Aorta (tissue), 5 donors: ENCODE measurements at regions not wholly inside any gene's neighbourhood (a gene's known extent, or its start where the extent isn't known, plus 50 kb on each side); places are given as distances from the start of the nearest gene placed in this dataset.

Source experiments
- ATAC-seq: fragments of 200-7000 bp; cut with Tn5 transposase; one replicate; pipeline ENCODE4 v1.9.1; 2022; ENCODE audit warnings: moderate library complexity; ENCODE audit not compliant: low FRiP score
- DNase-seq, 2 donors: peaks; one replicate each; pipeline ENCODE4 v3.0.0-alpha.2; 2020
- H3K27ac ChIP-seq, 2 donors: one replicate each; pipeline ENCODE4 v1.5.1; 2013; ENCODE audit warnings: low read length in 2 of 2, mild to moderate bottlenecking in 2 of 2, moderate library complexity in 2 of 2, control low read depth in 1 of 2, inconsistent platforms in 1 of 2, low read depth in 1 of 2
- H3K27me3 ChIP-seq, 2 donors: one replicate each; pipeline ENCODE4 v1.6.1; 2013; ENCODE audit warnings: control low read depth in 1 of 2, low read length in 1 of 2, mild to moderate bottlenecking in 1 of 2, moderate library complexity in 1 of 2; ENCODE audit not compliant: insufficient read depth in 2 of 2, control insufficient read depth in 1 of 2
- H3K36me3 ChIP-seq, 2 donors: one replicate each; pipeline ENCODE4 v1.6.1; 2013; ENCODE audit warnings: control low read depth in 1 of 2, low read length in 1 of 2, mild to moderate bottlenecking in 1 of 2; ENCODE audit not compliant: insufficient read depth in 2 of 2, control insufficient read depth in 1 of 2
- H3K4me1 ChIP-seq, 2 donors: one replicate each; pipeline ENCODE4 v1.6.1; 2013; ENCODE audit warnings: low read length in 2 of 2, control low read depth in 1 of 2, mild to moderate bottlenecking in 1 of 2, moderate library complexity in 1 of 2; ENCODE audit not compliant: insufficient read depth in 2 of 2, control insufficient read depth in 1 of 2
- H3K4me3 ChIP-seq, 2 donors: one replicate each; pipeline ENCODE4 v1.5.1; 2013; ENCODE audit warnings: low read length in 2 of 2, control low read depth in 1 of 2, mild to moderate bottlenecking in 1 of 2
- H3K9me3 ChIP-seq: one replicate; pipeline ENCODE4 v1.6.1; 2013; ENCODE audit warnings: mild to moderate bottlenecking, low read length; ENCODE audit not compliant: control insufficient read depth
- WGBS, 2 donors: extraction: QIAGEN DNeasy Blood & Tissue Kit; methylation state at CpG; one replicate each; pipeline ENCODE4 v1.1.7; 2013; 5-methylcytosine and 5-hydroxymethylcytosine counted together
- intact Hi-C, 2 donors: fragments of 100-400 bp; cut with DNase I; formaldehyde crosslinking; loops; one replicate each; pipeline versions ENCODE4 v1.14.2 to v1.15.0; 2022
- donor health status: healthy with polysubstance abuse.
- donor health status: Bipolar disorder and iron deficiency.
- donor health status: DM: no; HTN: no; CAD: no.
- donor health status: DM: no; HTN: no; CAD: no.
- donor health status: DM: yes; HTN: yes; CAD: no.

GRCh38 chr19:30857388-30857787 lies 485.2 kb downstream of the ZNF536 start:
- WGBS, 2 donors, result 83 to 90% methylated on average over 6 of the region's 6 CpGs
- no peaks in the 10 kb centered on the region for H3K27me3 ChIP-seq
- no peaks in the 10 kb centered on the region for H3K4me1 ChIP-seq
- no peaks in the 10 kb centered on the region for H3K9me3 ChIP-seq
- intact Hi-C loops, result no loop called here
- no peak overlapping the region for H3K4me3 ChIP-seq
- no peak overlapping the region for H3K27ac ChIP-seq
- no peak for DNase-seq
- no peaks in the 10 kb centered on the region for H3K36me3 ChIP-seq
- no peak for ATAC-seq

DNA sequence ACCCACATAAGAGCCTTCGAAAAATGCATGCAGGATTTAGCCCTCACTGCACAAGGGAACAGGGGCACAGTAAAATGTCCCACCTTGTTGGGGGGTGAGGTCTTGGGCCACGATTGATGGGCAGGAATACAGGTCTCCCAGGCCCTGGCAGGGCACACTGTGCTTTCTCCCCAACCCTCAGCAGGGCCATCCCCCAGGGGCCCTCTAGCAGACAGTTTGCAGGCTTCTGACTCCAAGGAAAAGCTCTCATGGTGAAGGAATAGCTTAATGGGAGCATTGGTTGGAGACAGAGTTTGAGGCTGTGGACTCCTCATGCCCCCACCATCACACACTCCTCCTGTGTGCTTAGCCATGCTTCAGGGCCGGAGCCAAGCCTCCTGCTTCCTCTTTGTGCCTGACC lies 484.6 kb downstream of the ZNF536 start:
- no peak for DNase-seq

DNA sequence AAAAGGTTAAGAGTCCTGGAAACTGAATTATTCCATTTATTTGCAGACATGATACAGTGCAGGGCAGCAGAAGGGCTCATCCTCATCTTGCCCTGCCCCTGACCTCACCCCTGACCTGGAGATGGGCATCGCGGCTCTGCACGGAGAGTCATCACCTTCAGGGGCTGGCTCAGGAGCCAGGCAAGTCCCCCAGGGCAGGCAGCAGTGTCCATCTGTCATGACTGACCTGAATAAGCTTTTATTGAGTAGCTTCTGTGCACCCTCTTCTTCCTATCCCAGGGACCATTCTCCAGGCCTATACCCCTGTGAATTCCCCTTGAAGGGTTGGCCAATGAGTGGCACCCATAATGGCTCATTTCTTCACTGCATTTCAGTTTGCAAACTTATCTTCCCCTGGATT lies 484.2 kb downstream of the ZNF536 start:
- ATAC-seq, result no peak
- DNase-seq, result no peak
- no peaks in the 10 kb centered on the region for H3K36me3 ChIP-seq
- H3K27me3 ChIP-seq, result no peaks in the 10 kb centered on the region
- WGBS, 2 donors, result 31 to 33% methylated on average over 3 of the region's 3 CpGs
- H3K27ac ChIP-seq, result no peak overlapping the region
- intact Hi-C loops, result no loop called here
- H3K4me3 ChIP-seq, result no peak overlapping the region
- no peaks in the 10 kb centered on the region for H3K4me1 ChIP-seq
- H3K9me3 ChIP-seq, result no peaks in the 10 kb centered on the region

More for the DNA sequence above, 484.6 kb downstream of the ZNF536 start:
- ATAC-seq, result no peak
- Histone ChIP-seq H3K27me3 (no peaks in the 10 kb centered on the region), H3K27ac (no peak overlapping the region), H3K9me3 (no peaks in the 10 kb centered on the region), H3K36me3 (no peaks in the 10 kb centered on the region), H3K4me1 (no peaks in the 10 kb centered on the region), H3K4me3 (no peak overlapping the region)
- 64 to 71% methylated on average over 3 of the region's 3 CpGs for WGBS, 2 donors
- intact Hi-C loops, result no loop called here

DNA sequence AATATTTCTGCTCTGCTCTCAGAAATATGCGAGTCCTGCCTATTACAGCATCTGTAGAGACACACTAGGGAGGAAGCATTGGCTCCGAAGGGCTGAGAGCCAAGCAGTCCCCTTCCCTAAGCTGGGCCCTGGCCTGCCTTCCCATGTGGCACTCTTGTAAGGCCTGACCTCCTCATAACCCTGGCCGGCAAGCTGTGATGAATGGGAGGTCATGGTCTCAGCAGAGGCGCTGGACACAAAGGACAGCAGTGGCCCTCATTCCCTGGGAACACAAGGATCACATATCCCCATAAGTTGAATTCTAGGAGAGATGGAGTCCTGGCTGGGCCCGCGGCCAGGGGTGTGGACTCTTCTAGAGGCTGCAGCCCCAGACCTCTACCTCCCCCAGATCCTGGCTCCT lies 483.3 kb downstream of the ZNF536 start:
- intact Hi-C loops, result no loop called here
- Histone ChIP-seq H3K4me3 (no peak overlapping the region), H3K4me1 (no peaks in the 10 kb centered on the region), H3K36me3 (no peaks in the 10 kb centered on the region), H3K27me3 (no peaks in the 10 kb centered on the region), H3K9me3 (no peaks in the 10 kb centered on the region), H3K27ac (no peak overlapping the region)
- WGBS, 2 donors, result 20% methylated on average over 6 of the region's 6 CpGs
- DNase-seq (no peak), ATAC-seq (no peak)

DNA sequence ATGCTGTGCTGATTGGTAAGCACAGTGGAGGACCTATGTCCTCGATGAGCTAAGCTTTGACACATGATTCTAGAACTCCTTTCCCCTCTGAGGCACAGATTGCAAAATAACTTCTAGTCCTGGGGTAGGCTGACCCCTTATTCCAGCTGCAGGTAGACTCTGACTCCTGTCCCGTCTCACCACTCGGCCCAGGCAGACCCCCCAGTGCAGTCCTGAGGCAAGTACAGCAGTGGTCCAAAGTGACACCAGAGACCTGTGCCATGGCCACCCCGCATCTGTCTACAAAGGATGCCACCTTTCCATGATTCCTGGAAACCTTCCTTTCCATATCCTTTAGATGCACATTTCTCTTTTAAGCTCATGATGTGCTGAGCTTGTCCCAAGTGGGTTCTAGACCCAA lies 482.5 kb downstream of the ZNF536 start:
- Histone ChIP-seq H3K4me1 (no peaks in the 10 kb centered on the region), H3K4me3 (no peak overlapping the region), H3K27ac (no peak overlapping the region), H3K9me3 (no peaks in the 10 kb centered on the region), H3K36me3 (no peaks in the 10 kb centered on the region), H3K27me3 (no peaks in the 10 kb centered on the region)
- DNase-seq (no peak), ATAC-seq (no peak)
- intact Hi-C loops, result no loop called here
- 81 to 82% methylated on average over 4 of the region's 4 CpGs for WGBS, 2 donors

DNA sequence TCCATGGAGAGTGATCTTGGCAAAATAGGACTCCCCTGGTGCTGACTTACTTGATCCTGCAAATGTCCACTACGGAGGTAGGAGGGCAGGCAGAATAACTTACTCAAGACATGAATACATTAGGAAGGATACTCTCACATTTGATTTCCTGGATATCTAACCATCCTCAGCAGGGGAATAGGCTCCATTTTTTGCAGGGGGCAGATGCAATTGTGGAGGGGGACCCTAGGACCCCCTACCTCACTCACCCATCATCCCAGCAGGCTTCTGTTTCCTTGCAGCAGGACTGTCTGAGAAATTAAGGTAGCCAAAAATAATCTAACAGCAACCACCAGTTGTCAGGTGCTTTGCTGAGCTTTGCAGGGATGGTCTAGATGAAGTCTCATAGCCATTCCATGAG lies 482.0 kb downstream of the ZNF536 start:
- WGBS, 2 donors, result 80 to 83% methylated on average over 1 of the region's 1 CpG
- H3K9me3 ChIP-seq, result no peaks in the 10 kb centered on the region
- ATAC-seq, result no peak
- no peaks in the 10 kb centered on the region for H3K4me1 ChIP-seq
- no peak for DNase-seq
- no peaks in the 10 kb centered on the region for H3K36me3 ChIP-seq
- intact Hi-C loops, result no loop called here
- no peaks in the 10 kb centered on the region for H3K27me3 ChIP-seq
- H3K4me3 ChIP-seq, result no peak overlapping the region
- no peak overlapping the region for H3K27ac ChIP-seq

- ATAC-seq, result no peak
- Histone ChIP-seq H3K4me1 (no peaks in the 10 kb centered on the region), H3K9me3 (no peaks in the 10 kb centered on the region), H3K36me3 (no peaks in the 10 kb centered on the region), H3K27me3 (no peaks in the 10 kb centered on the region), H3K4me3 (no peak overlapping the region), H3K27ac (no peak overlapping the region)
- intact Hi-C loops, result no loop called here
- WGBS, 2 donors, result 65 to 76% methylated on average over 3 of the region's 3 CpGs
- DNase-seq, result no peak
Measured at GRCh38 chr19:30853036-30853435, 480.9 kb downstream of the ZNF536 start.

DNA sequence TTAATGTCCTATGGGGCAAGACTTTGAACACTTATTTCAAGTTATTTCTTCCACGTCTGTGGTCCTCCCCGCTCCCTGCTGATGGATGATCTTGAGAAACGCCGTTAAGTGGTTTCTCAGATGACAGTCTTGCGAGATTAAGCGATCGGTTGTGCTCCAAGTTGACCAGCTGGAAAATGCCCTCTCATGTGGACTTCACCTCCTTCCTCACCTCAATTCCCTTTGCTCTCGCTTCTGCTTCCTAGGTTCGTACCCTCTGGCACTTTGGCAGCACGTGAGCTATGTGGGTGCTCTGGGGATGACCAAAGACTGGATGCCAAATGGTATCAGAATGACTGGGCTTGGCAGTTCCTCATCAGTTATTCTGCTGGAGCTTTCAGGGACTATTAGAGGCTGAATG lies 480.0 kb downstream of the ZNF536 start:
- 69 to 72% methylated on average over 10 of the region's 10 CpGs for WGBS, 2 donors
- H3K4me1 ChIP-seq, result no peaks in the 10 kb centered on the region
- no peaks in the 10 kb centered on the region for H3K27me3 ChIP-seq
- H3K4me3 ChIP-seq, result no peak overlapping the region
- DNase-seq (no peak), ATAC-seq (no peak)
- H3K36me3 ChIP-seq, result no peaks in the 10 kb centered on the region
- no peaks in the 10 kb centered on the region for H3K9me3 ChIP-seq
- intact Hi-C loops, result no loop called here
- no peak overlapping the region for H3K27ac ChIP-seq

DNA sequence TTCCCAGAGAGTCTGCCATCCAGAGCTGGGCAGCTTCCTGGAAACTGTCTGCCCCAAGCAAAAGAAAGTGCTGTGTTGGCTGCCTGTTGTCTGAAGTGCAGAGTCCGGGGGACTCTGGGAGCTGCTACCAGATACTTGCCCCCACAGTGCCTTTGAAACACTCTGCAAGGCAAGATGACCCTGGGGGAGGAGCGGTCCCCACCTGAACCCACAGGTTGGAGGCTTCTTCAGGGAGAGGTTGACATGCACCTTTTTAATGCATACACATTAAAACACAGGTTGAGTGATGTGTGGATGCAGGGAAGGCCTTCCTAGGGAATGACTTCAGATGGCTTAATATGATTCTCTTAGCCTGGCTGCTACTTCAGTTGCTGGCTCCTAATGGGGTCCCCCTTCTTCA lies 479.5 kb downstream of the ZNF536 start:
- intact Hi-C loops, result no loop called here
- 58 to 63% methylated on average over 2 of the region's 2 CpGs for WGBS, 2 donors
- no peak for ATAC-seq

More for the DNA sequence above, 479.5 kb downstream of the ZNF536 start:
- H3K36me3 ChIP-seq, result no peaks in the 10 kb centered on the region
- DNase-seq, result no peak
- no peaks in the 10 kb centered on the region for H3K9me3 ChIP-seq
- no peaks in the 10 kb centered on the region for H3K27me3 ChIP-seq
- no peak overlapping the region for H3K27ac ChIP-seq
- no peak overlapping the region for H3K4me3 ChIP-seq
- no peaks in the 10 kb centered on the region for H3K4me1 ChIP-seq
